K562 (cell line): ENCODE measurements at regions not wholly inside any gene's neighbourhood (a gene's known extent, or its start where the extent isn't known, plus 50 kb on each side); places are given as distances from the start of the nearest gene placed in this dataset.

Experiments used
- ATAC-seq: fragments of 200-7000 bp; cut with Tn5 transposase; 3 replicates; pipeline ENCODE4 v1.9.1; 2020; ENCODE audit warnings: moderate library complexity
- BruUV-seq: library from RNA; stranded (reverse); fragments of 400-500 nt; replicated peaks from 2 replicates; lab custom pipeline; 2021; lab: Mats Ljungman, UMichigan
- CTCF ChIA-PET: fragments of 300-600 bp; formaldehyde crosslinking; extraction: SDS; loops from one replicate; lab custom pipeline; 2021; ENCODE audit warnings: low intra/inter-chr PET ratio; lab: Yijun Ruan, JAX
- POLR2A ChIA-PET: fragments of 300-600, 350-650 bp; sonication (Branson Sonifier 250); formaldehyde crosslinking; extraction: SDS; loops from one replicate; lab custom pipeline; 2021; ENCODE audit warnings: antibody characterized with exemption, inconsistent platforms; lab: Yijun Ruan, JAX
- DNase-seq, 4 experiments: peaks; one replicate each; pipeline versions ENCODE4 v3.0.0 to v3.0.0-alpha.2; 2011 to 2018; ENCODE audit warnings: low spot score in 3 of 4, mixed read lengths in 3 of 4; ENCODE audit errors: extremely low read depth in 1 of 4
- FAIRE-seq: peaks from 2 replicates; lab custom pipeline; 2011; peaks lifted over from hg19 to GRCh38; lab: Jason Lieb, UNC
- H2AFZ ChIP-seq: 2 replicates; pipeline ENCODE4 v1.6.0; 2011; ENCODE audit warnings: low read depth, low read length, control low read depth, inconsistent platforms
- H3K27ac ChIP-seq: fragments of 200-600 bp; 3 replicates; pipeline ENCODE4 v1.8.0; 2011; ENCODE audit warnings: low read depth, mild to moderate bottlenecking, control low read depth, inconsistent platforms, low read length, moderate library complexity, mixed read lengths; ENCODE audit errors: extremely low read depth
- H3K27me3 ChIP-seq, 2 experiments: fragments of 300-600 bp in 1 of 2; 2 replicates in 1 of 2; 3 replicates in 1 of 2; pipeline versions ENCODE4 v1.6.0 to v1.8.0; 2011; ENCODE audit warnings: inconsistent platforms in 2 of 2, low read length in 2 of 2, mild to moderate bottlenecking in 1 of 2, mixed read lengths in 1 of 2, moderate library complexity in 1 of 2; ENCODE audit not compliant: control insufficient read depth in 2 of 2, insufficient read depth in 2 of 2
- H3K36me3 ChIP-seq: fragments of 300-600 bp; 3 replicates; pipeline ENCODE4 v1.8.0; 2011; ENCODE audit warnings: mild to moderate bottlenecking, low read length, inconsistent platforms; ENCODE audit not compliant: control insufficient read depth, insufficient read depth
- H3K4me1 ChIP-seq, 2 experiments: fragments of 200-600 bp in 1 of 2; replicated peaks in 1 of 2; 2 replicates in 1 of 2; 3 replicates in 1 of 2; pipeline versions ENCODE4 v1.5.1 to v1.8.0; 2011; ENCODE audit warnings: inconsistent platforms in 2 of 2, low read length in 2 of 2, mild to moderate bottlenecking in 1 of 2, mixed read lengths in 1 of 2, moderate library complexity in 1 of 2; ENCODE audit not compliant: control insufficient read depth in 2 of 2, insufficient read depth in 2 of 2
- H3K4me2 ChIP-seq: 2 replicates; pipeline ENCODE4 v1.6.1; 2011; ENCODE audit warnings: low read length, control low read depth, inconsistent platforms, mixed read lengths; ENCODE audit not compliant: insufficient read depth
- H3K4me3 ChIP-seq: fragments of 200-600 bp; sonication (generic), shearing (Covaris generic); 2 replicates; pipeline ENCODE4 v1.5.1; 2016; ENCODE audit warnings: control low read depth, inconsistent platforms
- H3K79me2 ChIP-seq: fragments of 200-600 bp; 3 replicates; pipeline ENCODE4 v1.8.0; 2011; ENCODE audit warnings: low read length, inconsistent platforms; ENCODE audit not compliant: control insufficient read depth, insufficient read depth
- H3K9ac ChIP-seq, 2 experiments: 2 replicates each; pipeline versions ENCODE4 v1.6.0 to v1.6.1; 2011; ENCODE audit warnings: low read depth in 2 of 2, low read length in 2 of 2, control low read depth in 1 of 2, inconsistent platforms in 1 of 2, mild to moderate bottlenecking in 1 of 2, mixed read lengths in 1 of 2; ENCODE audit not compliant: insufficient read depth in 1 of 2
- H3K9me1 ChIP-seq: one replicate; pipeline ENCODE4 v1.6.0; 2011; ENCODE audit warnings: inconsistent platforms, mild to moderate bottlenecking, low read length, moderate library complexity; ENCODE audit not compliant: control insufficient read depth, insufficient read depth
- H3K9me3 ChIP-seq: replicated peaks from 2 replicates; pipeline ENCODE4 v1.5.1; 2011; ENCODE audit warnings: low read depth, low read length, inconsistent platforms; ENCODE audit not compliant: control insufficient read depth, insufficient read depth
- H4K20me1 ChIP-seq: replicated peaks from 2 replicates; pipeline ENCODE4 v1.6.1; 2011; ENCODE audit warnings: low read length, inconsistent platforms, mixed read lengths; ENCODE audit not compliant: control insufficient read depth, insufficient read depth
- BMI1 ChIP-seq: fragments of 150-350 bp; IDR thresholded peaks from 2 replicates; pipeline ENCODE4 v1.6.1; 2014; ENCODE audit warnings: low read length
- HNRNPH1 ChIP-seq: fragments of 200-400 bp; formaldehyde crosslinking; optimal IDR thresholded peaks from 2 replicates; pipeline ENCODE3; 2017; ENCODE audit warnings: low read depth, mild to moderate bottlenecking, low read length, moderate library complexity
- NCOA2 ChIP-seq, 2 experiments: fragments of 450-650 bp; IDR thresholded peaks; 2 replicates each; pipeline ENCODE4 v1.6.1; 2018; ENCODE audit warnings: mild to moderate bottlenecking in 2 of 2, moderate library complexity in 1 of 2; ENCODE audit not compliant: partially characterized antibody in 2 of 2
- TRIM28 ChIP-seq: fragments of 450-650 bp; IDR thresholded peaks from 2 replicates; pipeline ENCODE4 v1.6.1; 2017
- WGBS: fragments of 100-300 bp; shearing (Covaris generic); methylation state at CpG from one replicate; pipeline ENCODE4 v1.1.6; 2016; ENCODE audit warnings: low coverage, mixed read lengths; ENCODE audit not compliant: insufficient coverage; ENCODE audit errors: missing lambda C conversion rate; 5-methylcytosine and 5-hydroxymethylcytosine counted together
- in situ Hi-C: fragments of 300-500 bp; cut with MboI; formaldehyde crosslinking; loops from 4 replicates; pipeline ENCODE4 v1.15.0; 2018; ENCODE audit warnings: inconsistent platforms, mixed read lengths
- intact Hi-C: fragments of 100-400 bp; cut with micrococcal nuclease; formaldehyde crosslinking; loops from 2 replicates; pipeline ENCODE4 v1.14.2; 2022
- TF ChIP-seq, protein P1 (sequence below): fragments of 450-650 bp; IDR thresholded peaks from 2 replicates; pipeline ENCODE4 v1.6.1; 2016; ENCODE audit warnings: mild to moderate bottlenecking, moderate library complexity

GRCh38 chr3:64828276-64828675 is 140.5 kb upstream of the ADAMTS9 start:
- Histone ChIP-seq H3K4me3 (no peak overlapping the region), H3K9ac (no peak overlapping the region), H3K79me2 (no peaks in the 10 kb centered on the region), H3K36me3 (no peaks in the 10 kb centered on the region), H3K9me1 (no peaks in the 10 kb centered on the region), H3K27me3 (peaks cover 0 to 6% of the 10 kb centered on the region in 2 experiments; a peak in 3 of 5 replicates), H3K27ac (no peak overlapping the region), H2AFZ (no peak overlapping the region), H3K4me2 (no peak overlapping the region), H3K9me3 (no peaks in the 10 kb centered on the region), H4K20me1 (no peaks in the 10 kb centered on the region), H3K4me1 (no peaks in the 10 kb centered on the region)
- intact Hi-C loops (no loop called here), in situ Hi-C loops (no loop called here)
- CTCF ChIA-PET, result no interaction called here
- no peak for FAIRE-seq
- BruUV-seq, result no TSS peak
- no peak for ATAC-seq
- no peak for TF ChIP-seq TRIM28
- no peak for DNase-seq
- POLR2A ChIA-PET, result no interaction called here

DNA sequence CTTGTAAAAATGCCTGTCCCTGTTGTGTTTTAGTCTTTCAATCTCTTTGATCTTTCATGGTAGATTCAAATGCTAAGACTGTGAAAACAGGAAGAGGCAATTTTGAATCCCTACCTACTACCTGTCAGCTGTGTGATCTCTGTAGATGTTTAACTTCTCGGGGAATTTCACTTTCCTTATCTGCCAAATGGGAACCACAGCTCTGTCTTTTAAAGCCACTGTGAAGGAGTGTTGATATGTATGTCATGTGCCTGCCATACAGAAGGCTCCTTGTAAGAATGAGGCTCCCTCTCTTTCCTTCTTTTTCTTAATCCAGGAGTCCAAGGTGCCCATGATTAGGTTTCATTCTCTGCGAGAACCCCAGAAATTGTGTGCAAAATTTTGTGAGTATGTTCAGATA is 139.6 kb upstream of the ADAMTS9 start:
- no peak for TF ChIP-seq HNRNPH1
- no peak for TF ChIP-seq BMI1
- no peak for TF ChIP-seq NCOA2 (IDR thresholded peaks at IDR 0.05; ENCODE audit: partially characterized antibody in 2 of 2)
- TF ChIP-seq, protein P1, sequence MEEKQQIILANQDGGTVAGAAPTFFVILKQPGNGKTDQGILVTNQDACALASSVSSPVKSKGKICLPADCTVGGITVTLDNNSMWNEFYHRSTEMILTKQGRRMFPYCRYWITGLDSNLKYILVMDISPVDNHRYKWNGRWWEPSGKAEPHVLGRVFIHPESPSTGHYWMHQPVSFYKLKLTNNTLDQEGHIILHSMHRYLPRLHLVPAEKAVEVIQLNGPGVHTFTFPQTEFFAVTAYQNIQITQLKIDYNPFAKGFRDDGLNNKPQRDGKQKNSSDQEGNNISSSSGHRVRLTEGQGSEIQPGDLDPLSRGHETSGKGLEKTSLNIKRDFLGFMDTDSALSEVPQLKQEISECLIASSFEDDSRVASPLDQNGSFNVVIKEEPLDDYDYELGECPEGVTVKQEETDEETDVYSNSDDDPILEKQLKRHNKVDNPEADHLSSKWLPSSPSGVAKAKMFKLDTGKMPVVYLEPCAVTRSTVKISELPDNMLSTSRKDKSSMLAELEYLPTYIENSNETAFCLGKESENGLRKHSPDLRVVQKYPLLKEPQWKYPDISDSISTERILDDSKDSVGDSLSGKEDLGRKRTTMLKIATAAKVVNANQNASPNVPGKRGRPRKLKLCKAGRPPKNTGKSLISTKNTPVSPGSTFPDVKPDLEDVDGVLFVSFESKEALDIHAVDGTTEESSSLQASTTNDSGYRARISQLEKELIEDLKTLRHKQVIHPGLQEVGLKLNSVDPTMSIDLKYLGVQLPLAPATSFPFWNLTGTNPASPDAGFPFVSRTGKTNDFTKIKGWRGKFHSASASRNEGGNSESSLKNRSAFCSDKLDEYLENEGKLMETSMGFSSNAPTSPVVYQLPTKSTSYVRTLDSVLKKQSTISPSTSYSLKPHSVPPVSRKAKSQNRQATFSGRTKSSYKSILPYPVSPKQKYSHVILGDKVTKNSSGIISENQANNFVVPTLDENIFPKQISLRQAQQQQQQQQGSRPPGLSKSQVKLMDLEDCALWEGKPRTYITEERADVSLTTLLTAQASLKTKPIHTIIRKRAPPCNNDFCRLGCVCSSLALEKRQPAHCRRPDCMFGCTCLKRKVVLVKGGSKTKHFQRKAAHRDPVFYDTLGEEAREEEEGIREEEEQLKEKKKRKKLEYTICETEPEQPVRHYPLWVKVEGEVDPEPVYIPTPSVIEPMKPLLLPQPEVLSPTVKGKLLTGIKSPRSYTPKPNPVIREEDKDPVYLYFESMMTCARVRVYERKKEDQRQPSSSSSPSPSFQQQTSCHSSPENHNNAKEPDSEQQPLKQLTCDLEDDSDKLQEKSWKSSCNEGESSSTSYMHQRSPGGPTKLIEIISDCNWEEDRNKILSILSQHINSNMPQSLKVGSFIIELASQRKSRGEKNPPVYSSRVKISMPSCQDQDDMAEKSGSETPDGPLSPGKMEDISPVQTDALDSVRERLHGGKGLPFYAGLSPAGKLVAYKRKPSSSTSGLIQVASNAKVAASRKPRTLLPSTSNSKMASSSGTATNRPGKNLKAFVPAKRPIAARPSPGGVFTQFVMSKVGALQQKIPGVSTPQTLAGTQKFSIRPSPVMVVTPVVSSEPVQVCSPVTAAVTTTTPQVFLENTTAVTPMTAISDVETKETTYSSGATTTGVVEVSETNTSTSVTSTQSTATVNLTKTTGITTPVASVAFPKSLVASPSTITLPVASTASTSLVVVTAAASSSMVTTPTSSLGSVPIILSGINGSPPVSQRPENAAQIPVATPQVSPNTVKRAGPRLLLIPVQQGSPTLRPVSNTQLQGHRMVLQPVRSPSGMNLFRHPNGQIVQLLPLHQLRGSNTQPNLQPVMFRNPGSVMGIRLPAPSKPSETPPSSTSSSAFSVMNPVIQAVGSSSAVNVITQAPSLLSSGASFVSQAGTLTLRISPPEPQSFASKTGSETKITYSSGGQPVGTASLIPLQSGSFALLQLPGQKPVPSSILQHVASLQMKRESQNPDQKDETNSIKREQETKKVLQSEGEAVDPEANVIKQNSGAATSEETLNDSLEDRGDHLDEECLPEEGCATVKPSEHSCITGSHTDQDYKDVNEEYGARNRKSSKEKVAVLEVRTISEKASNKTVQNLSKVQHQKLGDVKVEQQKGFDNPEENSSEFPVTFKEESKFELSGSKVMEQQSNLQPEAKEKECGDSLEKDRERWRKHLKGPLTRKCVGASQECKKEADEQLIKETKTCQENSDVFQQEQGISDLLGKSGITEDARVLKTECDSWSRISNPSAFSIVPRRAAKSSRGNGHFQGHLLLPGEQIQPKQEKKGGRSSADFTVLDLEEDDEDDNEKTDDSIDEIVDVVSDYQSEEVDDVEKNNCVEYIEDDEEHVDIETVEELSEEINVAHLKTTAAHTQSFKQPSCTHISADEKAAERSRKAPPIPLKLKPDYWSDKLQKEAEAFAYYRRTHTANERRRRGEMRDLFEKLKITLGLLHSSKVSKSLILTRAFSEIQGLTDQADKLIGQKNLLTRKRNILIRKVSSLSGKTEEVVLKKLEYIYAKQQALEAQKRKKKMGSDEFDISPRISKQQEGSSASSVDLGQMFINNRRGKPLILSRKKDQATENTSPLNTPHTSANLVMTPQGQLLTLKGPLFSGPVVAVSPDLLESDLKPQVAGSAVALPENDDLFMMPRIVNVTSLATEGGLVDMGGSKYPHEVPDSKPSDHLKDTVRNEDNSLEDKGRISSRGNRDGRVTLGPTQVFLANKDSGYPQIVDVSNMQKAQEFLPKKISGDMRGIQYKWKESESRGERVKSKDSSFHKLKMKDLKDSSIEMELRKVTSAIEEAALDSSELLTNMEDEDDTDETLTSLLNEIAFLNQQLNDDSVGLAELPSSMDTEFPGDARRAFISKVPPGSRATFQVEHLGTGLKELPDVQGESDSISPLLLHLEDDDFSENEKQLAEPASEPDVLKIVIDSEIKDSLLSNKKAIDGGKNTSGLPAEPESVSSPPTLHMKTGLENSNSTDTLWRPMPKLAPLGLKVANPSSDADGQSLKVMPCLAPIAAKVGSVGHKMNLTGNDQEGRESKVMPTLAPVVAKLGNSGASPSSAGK, result no peak
- Histone ChIP-seq H2AFZ (no peak overlapping the region), H3K9ac (no peak overlapping the region), H3K4me2 (no peak overlapping the region), H3K27me3 (peaks cover 0 to 6% of the 10 kb centered on the region in 2 experiments; a peak in 3 of 5 replicates), H3K4me1 (no peaks in the 10 kb centered on the region), H3K9me3 (no peaks in the 10 kb centered on the region), H3K27ac (no peak overlapping the region), H3K4me3 (no peak overlapping the region), H4K20me1 (no peaks in the 10 kb centered on the region), H3K79me2 (no peaks in the 10 kb centered on the region), H3K9me1 (no peaks in the 10 kb centered on the region), H3K36me3 (no peaks in the 10 kb centered on the region)
- no TSS peak for BruUV-seq
- intact Hi-C loops (no loop called here), in situ Hi-C loops (no loop called here)
- no peak for ATAC-seq
- ChIA-PET POLR2A (no interaction called here), CTCF (no interaction called here)
- FAIRE-seq, result no peak
- DNase-seq, result no peak
- WGBS, result 0% methylated on average over 2 of the region's 2 CpGs
